Hematopoietic multipotent progenitor cell treated with erythropoietin and hydrocortisone succinate and interleukin-3 and kit ligand, for 15 days (in vitro differentiated cells): ENCODE measurements at regions not wholly inside any gene's neighbourhood (a gene's known extent, or its start where the extent isn't known, plus 50 kb on each side); places are given as distances from the start of the nearest gene placed in this dataset.
"Not testable (repeated sequence)": the region's sequence is repeated elsewhere in the genome, so short reads cannot be mapped to it uniquely, and the experiment has no call there.

ENCODE experiments used
- DNase-seq: peaks from one replicate; pipeline ENCODE4 v3.0.0-alpha.2; 2015; ENCODE audit warnings: low spot score

DNA sequence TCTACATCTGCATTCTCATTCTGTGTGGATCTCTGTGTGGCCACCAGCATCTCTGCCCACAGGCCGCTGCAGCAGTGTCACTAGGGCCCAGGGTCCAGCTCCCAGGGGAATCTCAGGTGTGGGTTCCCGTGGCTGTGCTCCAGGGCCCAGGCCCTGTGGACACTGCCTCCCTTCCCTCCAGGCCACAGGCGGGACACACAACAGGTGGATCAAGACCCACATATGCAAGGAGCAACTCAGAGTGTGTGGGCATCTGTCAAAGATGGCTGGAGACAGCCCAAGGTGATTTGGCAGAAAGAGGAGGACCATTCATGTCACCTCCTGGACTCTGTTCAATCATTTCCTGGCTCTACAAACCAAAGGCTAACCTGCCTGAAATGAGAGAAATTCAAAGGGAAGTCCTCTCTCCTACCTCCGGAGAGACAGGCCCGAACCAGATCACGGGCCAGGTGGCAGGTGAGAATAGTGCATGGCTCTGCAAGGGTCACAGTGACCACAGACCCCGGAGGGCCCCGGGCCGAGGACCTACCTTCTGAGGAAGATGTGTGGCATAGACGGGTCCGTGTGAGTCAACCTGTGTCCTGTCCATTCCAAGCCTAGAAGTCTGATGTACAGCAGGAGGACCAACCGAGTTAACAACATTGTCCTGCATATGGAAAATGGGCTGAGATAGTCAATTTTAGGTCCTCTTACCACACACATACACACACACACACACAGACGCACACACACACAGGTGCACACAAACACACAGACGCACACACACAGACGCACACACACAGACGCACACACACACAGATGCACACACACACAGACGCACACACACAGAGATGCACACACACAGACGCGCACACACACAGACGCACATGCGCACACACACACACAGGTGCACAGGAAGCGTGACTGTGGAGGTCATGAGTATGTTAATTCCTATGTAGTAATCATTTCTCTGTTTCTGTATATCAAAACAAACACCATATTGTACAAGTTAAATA, 1068.5 kb downstream of the BRD1 start:
- no peak for DNase-seq

- DNase-seq: no peak
Measured at GRCh38 chr22:48757985-48758561, 1069.6 kb downstream of the BRD1 start.

- no peak for DNase-seq
Measured at GRCh38 chr22:48757581-48757980, 1070.1 kb downstream of the BRD1 start.

GRCh38 chr22:48757135-48757534, 1070.5 kb downstream of the BRD1 start:
- not testable (repeated sequence) for DNase-seq

- no peak for DNase-seq
Measured at GRCh38 chr22:48756146-48757111, 1071.2 kb downstream of the BRD1 start.

GRCh38 chr22:48755059-48755949, 1072.4 kb downstream of the BRD1 start:
- DNase-seq: no peak

DNA sequence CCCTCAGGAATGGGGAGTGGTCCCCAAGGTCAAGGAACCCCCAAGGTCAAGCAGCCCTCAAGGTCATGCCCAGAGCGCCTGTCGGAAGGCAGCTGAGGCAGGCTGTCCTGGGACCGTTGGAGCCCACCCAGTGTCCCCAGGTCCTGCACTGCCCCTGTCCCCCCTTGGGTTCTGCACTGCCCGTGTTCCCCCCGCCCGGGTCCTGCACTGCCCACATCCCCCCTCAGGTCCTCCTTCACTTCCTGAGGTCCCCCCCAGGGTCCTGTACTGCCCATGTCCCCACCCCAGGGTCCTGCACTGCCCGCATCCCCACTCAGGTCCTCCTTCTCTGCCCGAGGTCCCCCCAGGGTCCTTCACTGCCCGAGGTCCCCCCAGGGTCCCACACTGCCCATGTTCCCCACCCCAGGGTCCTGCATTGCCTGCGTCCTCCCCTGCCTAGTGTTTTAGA, 1073.0 kb downstream of the BRD1 start:
- DNase-seq: no peak

DNA sequence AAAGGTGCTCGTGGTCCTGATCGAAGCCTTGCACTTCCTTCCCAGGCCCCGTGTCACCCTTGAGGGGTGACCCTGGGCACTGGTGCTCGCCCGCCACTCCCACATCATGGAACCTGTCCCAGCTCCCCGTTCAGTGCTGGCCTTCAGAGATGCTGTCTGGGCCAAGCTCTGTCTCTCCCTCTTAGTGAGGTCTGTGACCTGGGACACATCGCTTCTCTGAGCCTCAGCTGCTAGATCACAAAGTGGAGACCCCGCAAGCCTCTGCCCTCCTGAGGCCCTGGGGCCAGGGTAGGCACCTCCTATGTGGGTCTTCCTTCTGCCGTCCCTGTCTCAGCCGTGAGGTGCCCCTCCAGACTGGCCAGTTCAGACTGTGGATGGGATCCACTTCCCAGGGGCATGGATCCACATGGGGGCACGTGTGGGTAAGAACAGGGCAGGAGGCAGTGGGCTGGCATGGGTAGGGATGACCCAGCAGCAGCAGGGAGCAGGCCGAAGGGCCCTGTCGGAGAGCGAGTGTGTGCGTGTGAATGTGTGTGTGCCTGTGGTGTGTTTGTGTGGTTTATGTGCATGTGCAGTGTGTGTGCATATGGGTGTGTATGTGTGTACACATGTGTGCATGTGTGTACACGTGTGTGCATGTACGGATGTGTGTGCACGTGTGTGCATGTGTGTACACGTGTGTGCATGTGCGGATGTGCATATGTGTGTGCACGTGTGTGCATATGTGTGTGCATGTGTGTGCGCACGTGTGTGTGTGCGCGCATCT, 1073.7 kb downstream of the BRD1 start:
- no peak for DNase-seq

- DNase-seq: no peak
Measured at GRCh38 chr22:48753381-48753730, 1074.3 kb downstream of the BRD1 start.

- no peak for DNase-seq
Measured at GRCh38 chr22:48752451-48753380, 1075.0 kb downstream of the BRD1 start.

- no peak for DNase-seq
Measured at GRCh38 chr22:48751539-48752437, 1075.9 kb downstream of the BRD1 start.

DNA sequence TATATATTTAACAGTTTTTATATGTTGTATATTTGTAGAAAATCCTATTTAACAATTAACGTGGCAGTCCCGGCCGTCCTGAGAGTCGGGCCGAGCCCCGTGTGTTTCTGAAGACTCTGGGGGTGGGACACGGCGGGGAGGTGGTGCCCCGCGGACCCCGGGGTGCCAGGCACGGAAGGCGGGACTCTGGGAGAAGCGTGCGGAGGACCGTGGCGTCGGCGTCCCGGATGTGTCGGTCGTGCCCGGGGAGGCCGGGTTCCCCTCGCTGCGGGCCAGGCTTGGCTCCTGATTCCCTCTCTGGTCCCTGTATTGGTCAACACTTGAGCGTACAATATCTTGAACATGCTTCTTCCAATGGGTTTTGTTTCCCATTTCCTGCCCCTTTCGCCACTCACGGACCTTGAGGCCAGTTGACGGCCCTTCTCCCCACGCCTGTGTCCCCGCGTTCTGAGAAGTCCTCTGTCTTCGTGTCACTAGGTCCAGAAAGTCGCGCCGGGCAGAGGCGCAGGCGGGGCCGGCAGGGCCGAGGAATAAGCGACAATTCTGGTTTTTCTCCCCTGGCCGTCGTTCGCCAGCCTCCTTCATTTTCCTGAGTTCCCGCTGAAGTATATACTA, 1076.7 kb downstream of the BRD1 start:
- no peak for DNase-seq

- no peak for DNase-seq
Measured at GRCh38 chr22:48750282-48750681, 1077.4 kb downstream of the BRD1 start.

DNA sequence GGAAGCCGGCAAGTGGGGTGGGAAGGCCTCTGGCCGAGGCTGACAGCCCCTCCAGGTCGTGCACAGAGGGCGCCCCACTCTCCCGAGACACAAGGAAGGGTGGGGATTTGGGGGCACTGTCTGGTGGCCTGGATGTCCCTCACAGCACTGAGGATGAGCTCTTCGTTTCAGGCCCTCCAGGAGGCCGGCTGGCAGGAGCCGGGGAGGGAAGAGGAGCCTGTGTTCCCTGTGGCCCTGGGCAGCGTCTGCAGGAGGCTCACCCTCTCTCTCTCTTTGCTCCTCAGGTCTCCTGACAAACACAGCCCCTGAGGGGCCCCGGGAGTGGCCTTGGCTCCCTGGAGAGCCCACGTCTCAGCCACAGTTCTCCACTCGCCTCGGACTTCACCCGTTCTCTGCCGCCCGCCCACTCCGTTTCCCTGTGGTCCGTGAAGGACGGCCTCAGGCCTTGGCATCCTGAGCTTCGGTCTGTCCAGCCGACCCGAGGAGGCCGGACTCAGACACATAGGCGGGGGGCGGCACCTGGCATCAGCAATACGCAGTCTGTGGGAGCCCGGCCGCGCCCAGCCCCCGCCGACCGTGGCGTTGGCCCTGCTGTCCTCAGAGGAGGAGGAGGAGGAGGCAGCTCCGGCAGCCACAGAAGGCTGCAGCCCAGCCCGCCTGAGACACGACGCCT, 1078.0 kb downstream of the BRD1 start:
- no peak for DNase-seq

GRCh38 chr22:48748860-48749554, 1078.7 kb downstream of the BRD1 start:
- DNase-seq: no peak

GRCh38 chr22:48748113-48748859, 1079.4 kb downstream of the BRD1 start:
- no peak for DNase-seq
